ENCODE measurements at regions not wholly inside any gene's neighbourhood (a gene's known extent, or its start where the extent isn't known, plus 50 kb on each side); places are given as distances from the start of the nearest gene placed in this dataset.

GRCh38 chr9:119801311-119801710, 432.1 kb upstream of the BRINP1 start:
- Histone ChIP-seq H3K4me1 (ENCODE audit: control insufficient read depth in 4 of 4, insufficient read depth in 4 of 4, low read length in 3 of 4) (no peaks in the 10 kb centered on the region), H3K36me3 (ENCODE audit: control insufficient read depth in 4 of 4, insufficient read depth in 3 of 4, low read depth in 1 of 4, low read length in 3 of 4) (no peaks in the 10 kb centered on the region), H3K27me3 (ENCODE audit: control insufficient read depth in 4 of 4, insufficient read depth in 4 of 4, low read length in 3 of 4) (peaks cover 0 to under 1% (median 0%) of the 10 kb centered on the region in 4 donors), H3K9me3 (ENCODE audit: control insufficient read depth in 4 of 4, low read length in 3 of 4) (no peaks in the 10 kb centered on the region), H3K27ac (ENCODE audit: low read depth in 1 of 2, low read length in 2 of 2) (no peak overlapping the region), H3K4me3 (ENCODE audit: low read depth in 1 of 3, low read length in 3 of 3) (no peak overlapping the region), H3K9ac (ENCODE audit: low read depth in 1 of 2, low read length in 2 of 2) (no peak overlapping the region)
- 75% methylated on average over 4 of the region's 4 CpGs for WGBS
- DNase-seq (ENCODE audit: low spot score) = no peak
- TF ChIP-seq, protein P1, sequence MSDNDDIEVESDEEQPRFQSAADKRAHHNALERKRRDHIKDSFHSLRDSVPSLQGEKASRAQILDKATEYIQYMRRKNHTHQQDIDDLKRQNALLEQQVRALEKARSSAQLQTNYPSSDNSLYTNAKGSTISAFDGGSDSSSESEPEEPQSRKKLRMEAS (IDR thresholded peaks at IDR 0.05) = no peak
- TF ChIP-seq ATF3 (IDR thresholded peaks at IDR 0.05) = no peak
- TF ChIP-seq, protein P2, sequence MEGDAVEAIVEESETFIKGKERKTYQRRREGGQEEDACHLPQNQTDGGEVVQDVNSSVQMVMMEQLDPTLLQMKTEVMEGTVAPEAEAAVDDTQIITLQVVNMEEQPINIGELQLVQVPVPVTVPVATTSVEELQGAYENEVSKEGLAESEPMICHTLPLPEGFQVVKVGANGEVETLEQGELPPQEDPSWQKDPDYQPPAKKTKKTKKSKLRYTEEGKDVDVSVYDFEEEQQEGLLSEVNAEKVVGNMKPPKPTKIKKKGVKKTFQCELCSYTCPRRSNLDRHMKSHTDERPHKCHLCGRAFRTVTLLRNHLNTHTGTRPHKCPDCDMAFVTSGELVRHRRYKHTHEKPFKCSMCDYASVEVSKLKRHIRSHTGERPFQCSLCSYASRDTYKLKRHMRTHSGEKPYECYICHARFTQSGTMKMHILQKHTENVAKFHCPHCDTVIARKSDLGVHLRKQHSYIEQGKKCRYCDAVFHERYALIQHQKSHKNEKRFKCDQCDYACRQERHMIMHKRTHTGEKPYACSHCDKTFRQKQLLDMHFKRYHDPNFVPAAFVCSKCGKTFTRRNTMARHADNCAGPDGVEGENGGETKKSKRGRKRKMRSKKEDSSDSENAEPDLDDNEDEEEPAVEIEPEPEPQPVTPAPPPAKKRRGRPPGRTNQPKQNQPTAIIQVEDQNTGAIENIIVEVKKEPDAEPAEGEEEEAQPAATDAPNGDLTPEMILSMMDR (IDR thresholded peaks at IDR 0.05; ENCODE audit: low read depth, low read length, missing input control) = no peak
- no peak for TF ChIP-seq FOXA2 (IDR thresholded peaks at IDR 0.05)
- no peak for TF ChIP-seq FOXA1 (IDR thresholded peaks at IDR 0.05)

DNA sequence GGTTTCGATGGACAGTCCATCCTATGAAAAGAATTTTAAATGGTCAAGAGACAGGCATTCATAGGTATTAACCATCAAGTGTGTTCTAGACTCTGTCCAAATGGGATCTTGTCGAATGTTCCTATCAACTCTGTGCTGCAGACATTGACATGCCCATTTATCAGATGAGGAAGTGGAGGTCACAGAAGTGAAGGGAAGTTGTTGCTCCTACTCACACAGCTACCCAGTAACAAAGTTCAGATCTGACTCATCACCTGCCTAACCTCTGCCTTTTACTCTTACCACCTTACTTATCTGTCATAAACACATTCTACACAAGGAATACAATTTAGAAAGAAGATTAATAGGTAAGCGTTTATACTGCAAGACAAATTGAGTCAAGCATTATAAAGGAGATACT, 426.2 kb upstream of the BRINP1 start:
- 79% methylated on average over 3 of the region's 3 CpGs for WGBS
- peaks cover 0 to 11% (median 0%) of the 10 kb centered on the region in 4 donors for H3K27me3 ChIP-seq (ENCODE audit: control insufficient read depth in 4 of 4, insufficient read depth in 4 of 4, low read length in 3 of 4)
- no peak for TF ChIP-seq ZBTB33 (IDR thresholded peaks at IDR 0.05)

GRCh38 chr9:119794836-119795235, 425.6 kb upstream of the BRINP1 start:
- no peak overlapping the region for H3K27ac ChIP-seq (ENCODE audit: low read depth in 1 of 2, low read length in 2 of 2)
- H3K36me3 ChIP-seq (ENCODE audit: control insufficient read depth in 4 of 4, insufficient read depth in 3 of 4, low read depth in 1 of 4, low read length in 3 of 4) = no peaks in the 10 kb centered on the region
- WGBS = 77% methylated on average over 6 of the region's 6 CpGs
- no peak for DNase-seq (ENCODE audit: low spot score)
- no peaks in the 10 kb centered on the region for H3K9me3 ChIP-seq (ENCODE audit: control insufficient read depth in 4 of 4, low read length in 3 of 4)
- no peak overlapping the region for H3K4me3 ChIP-seq (ENCODE audit: low read depth in 1 of 3, low read length in 3 of 3)
- H3K9ac ChIP-seq (ENCODE audit: low read depth in 1 of 2, low read length in 2 of 2) = no peak overlapping the region
- peaks cover 0 to 11% (median 0%) of the 10 kb centered on the region in 4 donors for H3K27me3 ChIP-seq (ENCODE audit: control insufficient read depth in 4 of 4, insufficient read depth in 4 of 4, low read length in 3 of 4)
- H3K4me1 ChIP-seq (ENCODE audit: control insufficient read depth in 4 of 4, insufficient read depth in 4 of 4, low read length in 3 of 4) = no peaks in the 10 kb centered on the region
- TF ChIP-seq, protein P2 (IDR thresholded peaks at IDR 0.05; ENCODE audit: low read depth, low read length, missing input control) = no peak
- TF ChIP-seq ZBTB33 (IDR thresholded peaks at IDR 0.05) (no peak), GABPA (IDR thresholded peaks at IDR 0.05 in 1 of 2, conservative IDR thresholded peaks at IDR 0.05 in 1 of 2) (no peak), ATF3 (IDR thresholded peaks at IDR 0.05) (no peak), RXRA (IDR thresholded peaks at IDR 0.05) (no peak), FOXA1 (IDR thresholded peaks at IDR 0.05) (no peak), RAD21 (IDR thresholded peaks at IDR 0.05) (no peak), FOXA2 (IDR thresholded peaks at IDR 0.05) (no peak), HNF4G (IDR thresholded peaks at IDR 0.05) (no peak), JUND (IDR thresholded peaks at IDR 0.05) (no peak), YY1 (IDR thresholded peaks at IDR 0.05) (no peak)
- TF ChIP-seq, protein P3, sequence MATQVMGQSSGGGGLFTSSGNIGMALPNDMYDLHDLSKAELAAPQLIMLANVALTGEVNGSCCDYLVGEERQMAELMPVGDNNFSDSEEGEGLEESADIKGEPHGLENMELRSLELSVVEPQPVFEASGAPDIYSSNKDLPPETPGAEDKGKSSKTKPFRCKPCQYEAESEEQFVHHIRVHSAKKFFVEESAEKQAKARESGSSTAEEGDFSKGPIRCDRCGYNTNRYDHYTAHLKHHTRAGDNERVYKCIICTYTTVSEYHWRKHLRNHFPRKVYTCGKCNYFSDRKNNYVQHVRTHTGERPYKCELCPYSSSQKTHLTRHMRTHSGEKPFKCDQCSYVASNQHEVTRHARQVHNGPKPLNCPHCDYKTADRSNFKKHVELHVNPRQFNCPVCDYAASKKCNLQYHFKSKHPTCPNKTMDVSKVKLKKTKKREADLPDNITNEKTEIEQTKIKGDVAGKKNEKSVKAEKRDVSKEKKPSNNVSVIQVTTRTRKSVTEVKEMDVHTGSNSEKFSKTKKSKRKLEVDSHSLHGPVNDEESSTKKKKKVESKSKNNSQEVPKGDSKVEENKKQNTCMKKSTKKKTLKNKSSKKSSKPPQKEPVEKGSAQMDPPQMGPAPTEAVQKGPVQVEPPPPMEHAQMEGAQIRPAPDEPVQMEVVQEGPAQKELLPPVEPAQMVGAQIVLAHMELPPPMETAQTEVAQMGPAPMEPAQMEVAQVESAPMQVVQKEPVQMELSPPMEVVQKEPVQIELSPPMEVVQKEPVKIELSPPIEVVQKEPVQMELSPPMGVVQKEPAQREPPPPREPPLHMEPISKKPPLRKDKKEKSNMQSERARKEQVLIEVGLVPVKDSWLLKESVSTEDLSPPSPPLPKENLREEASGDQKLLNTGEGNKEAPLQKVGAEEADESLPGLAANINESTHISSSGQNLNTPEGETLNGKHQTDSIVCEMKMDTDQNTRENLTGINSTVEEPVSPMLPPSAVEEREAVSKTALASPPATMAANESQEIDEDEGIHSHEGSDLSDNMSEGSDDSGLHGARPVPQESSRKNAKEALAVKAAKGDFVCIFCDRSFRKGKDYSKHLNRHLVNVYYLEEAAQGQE (IDR thresholded peaks at IDR 0.05) = no peak
- TF ChIP-seq, protein P1 (IDR thresholded peaks at IDR 0.05) = no peak

More for the DNA sequence above, 426.2 kb upstream of the BRINP1 start:
- Histone ChIP-seq H3K4me3 (ENCODE audit: low read depth in 1 of 3, low read length in 3 of 3) (no peak overlapping the region), H3K27ac (ENCODE audit: low read depth in 1 of 2, low read length in 2 of 2) (no peak overlapping the region), H3K36me3 (ENCODE audit: control insufficient read depth in 4 of 4, insufficient read depth in 3 of 4, low read depth in 1 of 4, low read length in 3 of 4) (no peaks in the 10 kb centered on the region), H3K9ac (ENCODE audit: low read depth in 1 of 2, low read length in 2 of 2) (no peak overlapping the region), H3K4me1 (ENCODE audit: control insufficient read depth in 4 of 4, insufficient read depth in 4 of 4, low read length in 3 of 4) (no peaks in the 10 kb centered on the region), H3K9me3 (ENCODE audit: control insufficient read depth in 4 of 4, low read length in 3 of 4) (no peaks in the 10 kb centered on the region)
- no peak for DNase-seq (ENCODE audit: low spot score)

Data from liver (tissue), 8 donors.